Skeletal muscle tissue (tissue), 3 donors: ENCODE measurements at regions not wholly inside any gene's neighbourhood (a gene's known extent, or its start where the extent isn't known, plus 50 kb on each side); places are given as distances from the start of the nearest gene placed in this dataset.

Experiments used
- H3K27ac ChIP-seq: one replicate; pipeline ENCODE4 v1.7.0; 2013; ENCODE audit warnings: mild to moderate bottlenecking, low read depth, low read length, inconsistent platforms
- H3K27me3 ChIP-seq, 3 donors: one replicate each; pipeline ENCODE4 v1.7.0; 2013; ENCODE audit warnings: low read length in 3 of 3; ENCODE audit not compliant: control insufficient read depth in 3 of 3, insufficient read depth in 3 of 3
- H3K36me3 ChIP-seq, 3 donors: one replicate each; pipeline ENCODE4 v1.7.0; 2013; ENCODE audit warnings: low read length in 3 of 3; ENCODE audit not compliant: control insufficient read depth in 3 of 3, insufficient read depth in 3 of 3
- H3K4me1 ChIP-seq, 3 donors: one replicate each; pipeline ENCODE4 v1.7.0; 2013; ENCODE audit warnings: low read length in 3 of 3, mild to moderate bottlenecking in 3 of 3; ENCODE audit not compliant: control insufficient read depth in 3 of 3, insufficient read depth in 3 of 3
- H3K4me3 ChIP-seq, 3 donors: one replicate each; pipeline ENCODE4 v1.7.0; 2013; ENCODE audit warnings: low read length in 3 of 3
- H3K9ac ChIP-seq, 3 donors: one replicate each; pipeline ENCODE4 v1.7.0; 2013; ENCODE audit warnings: low read length in 3 of 3, mild to moderate bottlenecking in 3 of 3, moderate library complexity in 2 of 3, low read depth in 1 of 3
- H3K9me3 ChIP-seq, 3 donors: one replicate each; pipeline ENCODE4 v1.7.0; 2013; ENCODE audit warnings: low read length in 3 of 3; ENCODE audit not compliant: control insufficient read depth in 3 of 3
- donor health status: Osteomylitis.

- Histone ChIP-seq H3K27me3 (no peaks in the 10 kb centered on the region), H3K9ac (no peak overlapping the region), H3K36me3 (no peaks in the 10 kb centered on the region), H3K27ac (no peak overlapping the region), H3K9me3 (no peaks in the 10 kb centered on the region), H3K4me1 (no peaks in the 10 kb centered on the region), H3K4me3 (no peak overlapping the region)
Observed at GRCh38 chr4:100796332-100796731, 278.5 kb upstream of the EMCN start.

- Histone ChIP-seq H3K36me3 (no peaks in the 10 kb centered on the region), H3K27ac (no peak overlapping the region), H3K9ac (no peak overlapping the region), H3K9me3 (no peaks in the 10 kb centered on the region), H3K4me1 (no peaks in the 10 kb centered on the region), H3K27me3 (no peaks in the 10 kb centered on the region), H3K4me3 (no peak overlapping the region)
Observed at GRCh38 chr4:100795581-100795980, 277.8 kb upstream of the EMCN start.

GRCh38 chr4:100790836-100791615, 273.2 kb upstream of the EMCN start:
- Histone ChIP-seq H3K27me3 (no peaks in the 10 kb centered on the region), H3K9ac (no peak overlapping the region), H3K4me3 (no peak overlapping the region), H3K9me3 (no peaks in the 10 kb centered on the region), H3K36me3 (no peaks in the 10 kb centered on the region), H3K4me1 (no peaks in the 10 kb centered on the region), H3K27ac (no peak overlapping the region)

GRCh38 chr4:100789991-100790390, 272.2 kb upstream of the EMCN start:
- Histone ChIP-seq H3K9ac (no peak overlapping the region), H3K4me3 (no peak overlapping the region), H3K36me3 (no peaks in the 10 kb centered on the region), H3K27ac (no peak overlapping the region), H3K27me3 (no peaks in the 10 kb centered on the region), H3K9me3 (no peaks in the 10 kb centered on the region), H3K4me1 (no peaks in the 10 kb centered on the region)

- Histone ChIP-seq H3K4me3 (no peak overlapping the region), H3K4me1 (no peaks in the 10 kb centered on the region), H3K27ac (no peak overlapping the region), H3K9ac (no peak overlapping the region), H3K36me3 (no peaks in the 10 kb centered on the region), H3K9me3 (no peaks in the 10 kb centered on the region), H3K27me3 (no peaks in the 10 kb centered on the region)
Observed at GRCh38 chr4:100786481-100786880, 268.7 kb upstream of the EMCN start.

GRCh38 chr4:100782356-100782755, 264.5 kb upstream of the EMCN start:
- H3K4me3 ChIP-seq, result no peak overlapping the region

GRCh38 chr4:100781435-100781834, 263.6 kb upstream of the EMCN start:
- Histone ChIP-seq H3K9me3 (no peaks in the 10 kb centered on the region), H3K27ac (no peak overlapping the region)

More at GRCh38 chr4:100782356-100782755, 264.5 kb upstream of the EMCN start:
- H3K27ac ChIP-seq, result no peak overlapping the region
- no peak overlapping the region for H3K9ac ChIP-seq
- H3K4me1 ChIP-seq, result no peaks in the 10 kb centered on the region
- H3K27me3 ChIP-seq, result no peaks in the 10 kb centered on the region
- no peaks in the 10 kb centered on the region for H3K9me3 ChIP-seq
- no peaks in the 10 kb centered on the region for H3K36me3 ChIP-seq

GRCh38 chr4:100780126-100780525, 262.3 kb upstream of the EMCN start:
- Histone ChIP-seq H3K9ac (no peak overlapping the region), H3K9me3 (no peaks in the 10 kb centered on the region), H3K4me1 (no peaks in the 10 kb centered on the region), H3K27ac (no peak overlapping the region), H3K36me3 (no peaks in the 10 kb centered on the region), H3K4me3 (no peak overlapping the region), H3K27me3 (no peaks in the 10 kb centered on the region)

More at GRCh38 chr4:100781435-100781834, 263.6 kb upstream of the EMCN start:
- no peak overlapping the region for H3K9ac ChIP-seq
- H3K36me3 ChIP-seq, result no peaks in the 10 kb centered on the region
- H3K4me3 ChIP-seq, result no peak overlapping the region
- no peaks in the 10 kb centered on the region for H3K27me3 ChIP-seq
- H3K4me1 ChIP-seq, result no peaks in the 10 kb centered on the region

- Histone ChIP-seq H3K27me3 (no peaks in the 10 kb centered on the region), H3K9ac (no peak overlapping the region), H3K9me3 (no peaks in the 10 kb centered on the region)
Observed at GRCh38 chr4:100778431-100778830, 260.6 kb upstream of the EMCN start.

GRCh38 chr4:100762738-100763137, 244.9 kb upstream of the EMCN start:
- Histone ChIP-seq H3K36me3 (no peaks in the 10 kb centered on the region), H3K27ac (no peak overlapping the region), H3K9me3 (peaks cover 0 to 3% (median 0%) of the 10 kb centered on the region in 3 donors), H3K9ac (no peak overlapping the region), H3K4me1 (no peaks in the 10 kb centered on the region), H3K27me3 (no peaks in the 10 kb centered on the region), H3K4me3 (no peak overlapping the region)

More at GRCh38 chr4:100778431-100778830, 260.6 kb upstream of the EMCN start:
- H3K4me3 ChIP-seq, result no peak overlapping the region
- no peaks in the 10 kb centered on the region for H3K36me3 ChIP-seq
- H3K27ac ChIP-seq, result no peak overlapping the region
- no peaks in the 10 kb centered on the region for H3K4me1 ChIP-seq
